C4-2B (cell line): ENCODE measurements at regions not wholly inside any gene's neighbourhood (a gene's known extent, or its start where the extent isn't known, plus 50 kb on each side); places are given as distances from the start of the nearest gene placed in this dataset.

Experiments
- ZFX ChIP-seq: fragments of 450-650 bp; IDR thresholded peaks from 2 replicates; pipeline ENCODE4 v1.6.1; 2017
- TF ChIP-seq, protein P1 (sequence below): fragments of 450-650 bp; conservative IDR thresholded peaks from 2 replicates; pipeline ENCODE4 v1.5.1; 2017; ENCODE audit warnings: mild to moderate bottlenecking

DNA sequence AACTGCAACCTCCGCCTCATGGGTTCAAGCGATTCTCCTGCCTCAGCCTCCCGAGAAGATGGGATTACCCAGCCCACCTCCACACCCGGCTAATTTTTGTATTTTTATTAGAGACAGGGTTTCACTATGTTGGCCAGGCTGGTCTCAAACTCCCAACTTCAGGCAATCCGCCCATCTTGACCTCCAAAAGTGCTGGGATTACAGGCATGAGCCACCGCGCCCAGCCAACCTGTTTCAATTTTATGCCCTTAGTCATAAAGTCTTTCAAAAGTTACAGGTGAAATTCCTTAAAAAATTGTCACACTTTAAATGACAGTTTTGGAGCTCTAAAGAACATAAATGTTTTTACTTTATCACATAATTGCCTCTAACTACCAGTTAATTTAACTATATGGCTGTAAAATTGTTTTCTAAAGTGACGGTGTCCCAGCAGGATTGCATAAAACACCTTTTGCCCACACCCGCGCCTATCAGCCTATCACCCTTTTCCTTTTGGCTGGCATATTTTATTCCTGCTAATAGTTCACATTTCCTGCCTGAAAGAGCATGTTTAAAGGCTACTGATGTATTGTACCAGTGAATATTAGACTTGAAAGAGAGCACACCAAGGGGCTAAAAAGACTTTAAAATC is 164.2 kb upstream of the SEMA6D start:
- TF ChIP-seq, protein P1, sequence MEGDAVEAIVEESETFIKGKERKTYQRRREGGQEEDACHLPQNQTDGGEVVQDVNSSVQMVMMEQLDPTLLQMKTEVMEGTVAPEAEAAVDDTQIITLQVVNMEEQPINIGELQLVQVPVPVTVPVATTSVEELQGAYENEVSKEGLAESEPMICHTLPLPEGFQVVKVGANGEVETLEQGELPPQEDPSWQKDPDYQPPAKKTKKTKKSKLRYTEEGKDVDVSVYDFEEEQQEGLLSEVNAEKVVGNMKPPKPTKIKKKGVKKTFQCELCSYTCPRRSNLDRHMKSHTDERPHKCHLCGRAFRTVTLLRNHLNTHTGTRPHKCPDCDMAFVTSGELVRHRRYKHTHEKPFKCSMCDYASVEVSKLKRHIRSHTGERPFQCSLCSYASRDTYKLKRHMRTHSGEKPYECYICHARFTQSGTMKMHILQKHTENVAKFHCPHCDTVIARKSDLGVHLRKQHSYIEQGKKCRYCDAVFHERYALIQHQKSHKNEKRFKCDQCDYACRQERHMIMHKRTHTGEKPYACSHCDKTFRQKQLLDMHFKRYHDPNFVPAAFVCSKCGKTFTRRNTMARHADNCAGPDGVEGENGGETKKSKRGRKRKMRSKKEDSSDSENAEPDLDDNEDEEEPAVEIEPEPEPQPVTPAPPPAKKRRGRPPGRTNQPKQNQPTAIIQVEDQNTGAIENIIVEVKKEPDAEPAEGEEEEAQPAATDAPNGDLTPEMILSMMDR, result no peak
- no peak for TF ChIP-seq ZFX
